CD4-positive, alpha-beta T cell (primary cell): ENCODE measurements at regions not wholly inside any gene's neighbourhood (a gene's known extent, or its start where the extent isn't known, plus 50 kb on each side); places are given as distances from the start of the nearest gene placed in this dataset.

Source experiments
- ATAC-seq: fragments of 200-7000 bp; cut with Tn5 transposase; one replicate; pipeline ENCODE4 v1.10.0; 2022; ENCODE audit warnings: mild to moderate bottlenecking; ENCODE audit not compliant: poor library complexity
- CTCF ChIA-PET: fragments of 350-600 bp; sonication (Branson Sonifier 250); formaldehyde crosslinking; loops from one replicate; lab custom pipeline; 2021; ENCODE audit warnings: antibody characterized with exemption, inconsistent platforms; lab: Charles Lee
- POLR2A ChIA-PET: fragments of 350-600 bp; sonication (Branson Sonifier 250); formaldehyde crosslinking; loops from one replicate; lab custom pipeline; 2021; ENCODE audit warnings: antibody characterized with exemption, inconsistent platforms; lab: Charles Lee
- DNase-seq, 14 experiments: peaks; one replicate each; pipeline ENCODE4 v3.0.0-alpha.2; 2013 to 2020; ENCODE audit warnings: mixed read lengths in 2 of 14
- H3K27ac ChIP-seq, 2 donors: one replicate each; pipeline versions ENCODE4 v1.5.1 to v1.7.0; 2013; ENCODE audit warnings: low read length in 2 of 2, low read depth in 1 of 2, mild to moderate bottlenecking in 1 of 2
- H3K27me3 ChIP-seq, 2 experiments: 1 replicate in 1 of 2; 2 replicates in 1 of 2; pipeline versions ENCODE4 v1.6.1 to v1.7.0; 2013; ENCODE audit warnings: low read length in 2 of 2, control low read depth in 1 of 2, mild to moderate bottlenecking in 1 of 2, moderate library complexity in 1 of 2; ENCODE audit not compliant: insufficient read depth in 2 of 2, control insufficient read depth in 1 of 2
- H3K36me3 ChIP-seq: one replicate; pipeline ENCODE4 v1.6.1; 2013; ENCODE audit warnings: low read length, control low read depth; ENCODE audit not compliant: insufficient read depth
- H3K4me1 ChIP-seq: one replicate; pipeline ENCODE4 v1.6.1; 2013; ENCODE audit warnings: low read length, control low read depth; ENCODE audit not compliant: insufficient read depth
- H3K4me3 ChIP-seq: one replicate; pipeline ENCODE4 v1.5.1; 2013; ENCODE audit warnings: mild to moderate bottlenecking, low read length, moderate library complexity
- H3K9me3 ChIP-seq, 2 experiments: 1 replicate in 1 of 2; 2 replicates in 1 of 2; pipeline versions ENCODE4 v1.6.1 to v1.7.0; 2013; ENCODE audit warnings: low read length in 2 of 2, mild to moderate bottlenecking in 2 of 2, control low read depth in 1 of 2, moderate library complexity in 1 of 2; ENCODE audit not compliant: control insufficient read depth in 1 of 2, insufficient read depth in 1 of 2
- H3K27ac Mint-ChIP-seq: one replicate; pipeline ENCODE4 v1.8.0; 2020; ENCODE audit warnings: mixed read lengths
- H3K27me3 Mint-ChIP-seq: one replicate; pipeline ENCODE4 v1.8.0; 2021; ENCODE audit warnings: mixed read lengths
- H3K36me3 Mint-ChIP-seq: one replicate; pipeline ENCODE4 v1.8.0; 2021; ENCODE audit warnings: low read depth, mixed read lengths
- H3K4me1 Mint-ChIP-seq: one replicate; pipeline ENCODE4 v1.8.0; 2021; ENCODE audit warnings: low read depth, mixed read lengths
- H3K4me3 Mint-ChIP-seq: one replicate; pipeline ENCODE4 v1.8.0; 2020; ENCODE audit warnings: mild to moderate bottlenecking, mixed read lengths
- H3K9me3 Mint-ChIP-seq: one replicate; pipeline ENCODE4 v1.8.0; 2020; ENCODE audit warnings: mixed read lengths
- CTCF ChIP-seq: fragments of 200-600 bp; IDR thresholded peaks from one replicate; pipeline ENCODE4 v1.8.0; 2022; ENCODE audit warnings: antibody characterized with exemption, mild to moderate bottlenecking
- intact Hi-C, 2 experiments: fragments of 100-400 bp; cut with DNase I in 1 of 2; cut with micrococcal nuclease in 1 of 2; formaldehyde crosslinking; loops; one replicate each; pipeline versions ENCODE4 v1.15.1 to v1.9.0; 2023 to 2025; cut with DNase I, micrococcal nuclease

- H3K27ac ChIP-seq, result no peak overlapping the region
- Mint-ChIP-seq H3K9me3 (peaks cover 4% of the 10 kb centered on the region), H3K27ac (no peak overlapping the region), H3K27me3 (peaks cover 47% of the 10 kb centered on the region), H3K4me1 (no peaks in the 10 kb centered on the region), H3K4me3 (no peak overlapping the region), H3K36me3 (no peaks in the 10 kb centered on the region)
- no peaks in the 10 kb centered on the region for H3K4me1 ChIP-seq
- peaks cover 0 to 3% of the 10 kb centered on the region in 2 experiments for H3K9me3 ChIP-seq
- ATAC-seq (no peak), DNase-seq (no peak)
- intact Hi-C loops, result no loop called here
- H3K36me3 ChIP-seq, result no peaks in the 10 kb centered on the region
- ChIA-PET POLR2A (no interaction called here), CTCF (no interaction called here)
- TF ChIP-seq CTCF, result no peak
- no peak overlapping the region for H3K4me3 ChIP-seq
- peaks cover 8 to 13% of the 10 kb centered on the region in 2 experiments for H3K27me3 ChIP-seq
Observed at GRCh38 chr17:5943232-5943631, 126.9 kb upstream of the WSCD1 start.

DNA sequence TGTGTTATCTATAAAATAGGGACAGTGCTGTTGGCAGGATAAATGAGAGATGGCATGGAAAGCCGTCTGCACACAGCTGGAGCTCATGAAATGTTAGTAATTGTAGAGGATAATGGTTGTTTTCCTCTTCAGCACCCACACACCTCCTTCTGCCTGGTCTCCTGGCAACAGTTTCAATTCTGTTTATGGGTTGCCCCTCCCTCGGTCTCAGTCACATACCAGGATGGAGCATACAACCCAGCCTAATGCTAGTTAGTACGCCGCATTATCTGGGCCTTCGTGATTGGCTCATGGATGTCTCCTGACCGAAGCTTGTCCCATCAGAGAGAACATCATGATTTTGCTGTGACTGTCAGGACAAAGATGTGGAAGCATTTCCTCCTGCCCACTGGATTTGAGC is 126.2 kb upstream of the WSCD1 start:
- H3K4me3 ChIP-seq, result no peak overlapping the region
- Mint-ChIP-seq H3K27me3 (peaks cover 50% of the 10 kb centered on the region), H3K4me3 (no peak overlapping the region), H3K9me3 (peaks cover 4% of the 10 kb centered on the region), H3K27ac (no peak overlapping the region), H3K4me1 (no peaks in the 10 kb centered on the region), H3K36me3 (no peaks in the 10 kb centered on the region)
- H3K4me1 ChIP-seq, result no peaks in the 10 kb centered on the region
- no peak overlapping the region for H3K27ac ChIP-seq
- intact Hi-C loops, result no loop called here
- ChIA-PET POLR2A (no interaction called here), CTCF (no interaction called here)
- H3K36me3 ChIP-seq, result no peaks in the 10 kb centered on the region
- DNase-seq (no peak), ATAC-seq (no peak)
- H3K9me3 ChIP-seq, result peaks cover 0 to 3% of the 10 kb centered on the region in 2 experiments
- no peak for TF ChIP-seq CTCF
- H3K27me3 ChIP-seq, result peaks cover 11 to 13% of the 10 kb centered on the region in 2 experiments

- intact Hi-C loops, result no loop called here
- Histone ChIP-seq H3K36me3 (no peaks in the 10 kb centered on the region), H3K4me3 (no peak overlapping the region), H3K27ac (no peak overlapping the region), H3K9me3 (peaks cover 0 to 3% of the 10 kb centered on the region in 2 experiments), H3K27me3 (peaks cover 10 to 25% of the 10 kb centered on the region in 2 experiments), H3K4me1 (no peaks in the 10 kb centered on the region)
- ATAC-seq, result no peak
- Mint-ChIP-seq H3K4me3 (no peak overlapping the region), H3K27ac (no peak overlapping the region), H3K36me3 (no peaks in the 10 kb centered on the region), H3K9me3 (peaks cover 4% of the 10 kb centered on the region), H3K27me3 (peaks cover 64% of the 10 kb centered on the region), H3K4me1 (no peaks in the 10 kb centered on the region)
- DNase-seq, result no peak
- CTCF ChIA-PET, result no interaction called here
- POLR2A ChIA-PET, result no interaction called here
- no peak for TF ChIP-seq CTCF
Observed at GRCh38 chr17:5947701-5948180, 122.4 kb upstream of the WSCD1 start.
